ENCODE measurements at regions not wholly inside any gene's neighbourhood (a gene's known extent, or its start where the extent isn't known, plus 50 kb on each side); places are given as distances from the start of the nearest gene placed in this dataset.

- TF ChIP-seq, protein P1, sequence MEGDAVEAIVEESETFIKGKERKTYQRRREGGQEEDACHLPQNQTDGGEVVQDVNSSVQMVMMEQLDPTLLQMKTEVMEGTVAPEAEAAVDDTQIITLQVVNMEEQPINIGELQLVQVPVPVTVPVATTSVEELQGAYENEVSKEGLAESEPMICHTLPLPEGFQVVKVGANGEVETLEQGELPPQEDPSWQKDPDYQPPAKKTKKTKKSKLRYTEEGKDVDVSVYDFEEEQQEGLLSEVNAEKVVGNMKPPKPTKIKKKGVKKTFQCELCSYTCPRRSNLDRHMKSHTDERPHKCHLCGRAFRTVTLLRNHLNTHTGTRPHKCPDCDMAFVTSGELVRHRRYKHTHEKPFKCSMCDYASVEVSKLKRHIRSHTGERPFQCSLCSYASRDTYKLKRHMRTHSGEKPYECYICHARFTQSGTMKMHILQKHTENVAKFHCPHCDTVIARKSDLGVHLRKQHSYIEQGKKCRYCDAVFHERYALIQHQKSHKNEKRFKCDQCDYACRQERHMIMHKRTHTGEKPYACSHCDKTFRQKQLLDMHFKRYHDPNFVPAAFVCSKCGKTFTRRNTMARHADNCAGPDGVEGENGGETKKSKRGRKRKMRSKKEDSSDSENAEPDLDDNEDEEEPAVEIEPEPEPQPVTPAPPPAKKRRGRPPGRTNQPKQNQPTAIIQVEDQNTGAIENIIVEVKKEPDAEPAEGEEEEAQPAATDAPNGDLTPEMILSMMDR (conservative IDR thresholded peaks at IDR 0.05; ENCODE audit: low read length), result no peak
- no peak for TF ChIP-seq EZH2phosphoT487 (IDR thresholded peaks at IDR 0.05; ENCODE audit: borderline replicate concordance, low read depth, low read length)
These were observed 482.5 kb downstream of the STK39 start for GRCh38 chr2:167764772-167765341.
